ENCODE measurements at regions not wholly inside any gene's neighbourhood (a gene's known extent, or its start where the extent isn't known, plus 50 kb on each side); places are given as distances from the start of the nearest gene placed in this dataset.

DNA sequence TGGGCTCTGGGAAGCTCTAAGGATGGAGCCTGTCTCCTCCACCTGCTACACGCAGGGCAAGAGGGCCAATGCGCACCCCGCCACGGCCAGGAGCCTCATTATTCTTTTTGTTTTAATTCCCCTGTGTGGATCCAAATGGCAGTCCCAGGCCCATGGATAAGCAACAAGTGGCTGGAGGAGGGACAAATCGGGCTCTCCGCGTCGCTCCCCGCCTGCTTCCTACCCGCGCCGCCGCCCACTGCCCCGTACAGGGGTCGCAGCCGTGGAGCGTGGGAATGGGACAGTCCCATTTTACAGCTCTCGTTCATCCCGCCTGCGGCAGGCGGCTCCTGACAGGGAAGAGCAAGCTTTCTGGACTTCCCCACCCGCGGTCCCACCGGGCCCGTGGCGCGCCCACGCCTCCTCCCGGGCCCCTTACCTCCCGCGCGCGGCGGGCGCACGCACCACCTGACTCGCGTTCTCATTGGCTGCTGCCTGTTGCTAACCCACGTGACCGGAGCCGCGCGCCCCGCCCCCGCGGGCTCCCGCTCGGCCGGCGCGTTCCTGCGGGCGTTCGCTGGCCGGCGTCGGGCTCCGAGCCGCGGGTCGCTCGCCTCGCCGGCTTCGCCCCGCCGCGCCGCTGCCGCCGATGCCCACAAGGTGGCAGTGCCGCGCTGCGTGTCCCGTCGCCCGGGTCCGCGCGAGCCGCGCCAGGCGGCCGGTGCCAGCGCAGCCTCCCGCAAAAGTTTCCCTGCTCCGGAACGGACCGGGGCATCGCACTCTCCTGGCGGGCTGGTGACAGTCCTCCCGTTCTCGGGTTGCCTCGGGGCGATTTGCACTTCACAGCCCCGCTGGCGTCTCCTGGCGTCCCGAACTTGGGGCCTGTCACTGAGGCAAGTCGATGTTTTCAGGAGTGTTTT lies 93.3 kb downstream of the CD83 start:
- Histone ChIP-seq H3K27me3 (no peaks in the 10 kb centered on the region), H3K4me3 (peak overlapping the region; percentile 56 to 76), H3K9me3 (no peaks in the 10 kb centered on the region), H3K4me1 (peaks cover 0 to 17% of the 10 kb centered on the region in 2 donors), H3K27ac (peak overlapping the region; percentile 74 to 92), H3K36me3 (no peaks in the 10 kb centered on the region)
- TF ChIP-seq, protein P1, sequence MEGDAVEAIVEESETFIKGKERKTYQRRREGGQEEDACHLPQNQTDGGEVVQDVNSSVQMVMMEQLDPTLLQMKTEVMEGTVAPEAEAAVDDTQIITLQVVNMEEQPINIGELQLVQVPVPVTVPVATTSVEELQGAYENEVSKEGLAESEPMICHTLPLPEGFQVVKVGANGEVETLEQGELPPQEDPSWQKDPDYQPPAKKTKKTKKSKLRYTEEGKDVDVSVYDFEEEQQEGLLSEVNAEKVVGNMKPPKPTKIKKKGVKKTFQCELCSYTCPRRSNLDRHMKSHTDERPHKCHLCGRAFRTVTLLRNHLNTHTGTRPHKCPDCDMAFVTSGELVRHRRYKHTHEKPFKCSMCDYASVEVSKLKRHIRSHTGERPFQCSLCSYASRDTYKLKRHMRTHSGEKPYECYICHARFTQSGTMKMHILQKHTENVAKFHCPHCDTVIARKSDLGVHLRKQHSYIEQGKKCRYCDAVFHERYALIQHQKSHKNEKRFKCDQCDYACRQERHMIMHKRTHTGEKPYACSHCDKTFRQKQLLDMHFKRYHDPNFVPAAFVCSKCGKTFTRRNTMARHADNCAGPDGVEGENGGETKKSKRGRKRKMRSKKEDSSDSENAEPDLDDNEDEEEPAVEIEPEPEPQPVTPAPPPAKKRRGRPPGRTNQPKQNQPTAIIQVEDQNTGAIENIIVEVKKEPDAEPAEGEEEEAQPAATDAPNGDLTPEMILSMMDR (IDR thresholded peaks at IDR 0.05): peak; percentile 72 to 89
- peak; percentile 95 for DNase-seq (ENCODE audit: low spot score)

DNA sequence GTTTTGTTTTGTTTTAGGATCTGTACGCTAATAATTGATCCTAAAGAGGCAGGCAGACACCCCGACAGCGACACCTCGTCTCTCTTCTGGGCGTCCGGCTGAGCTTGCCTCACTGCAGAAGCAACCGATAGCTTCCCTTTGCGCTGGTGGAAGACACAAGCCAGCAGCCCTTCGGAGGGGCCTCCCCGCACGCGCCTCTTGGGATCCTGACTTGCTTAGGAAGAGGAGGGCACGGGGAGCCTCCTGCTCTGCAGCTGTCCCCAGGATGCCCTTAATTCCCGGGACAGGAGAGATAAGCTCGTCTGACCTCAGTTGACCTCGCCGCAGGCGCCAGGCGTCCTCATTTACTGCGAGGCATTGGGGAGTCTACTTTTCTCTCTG lies 94.0 kb downstream of the CD83 start:
- Histone ChIP-seq H3K9me3 (no peaks in the 10 kb centered on the region), H3K27ac (peak overlapping the region; percentile 61 to 85), H3K4me3 (peak overlapping the region; percentile 30 to 76)

DNA sequence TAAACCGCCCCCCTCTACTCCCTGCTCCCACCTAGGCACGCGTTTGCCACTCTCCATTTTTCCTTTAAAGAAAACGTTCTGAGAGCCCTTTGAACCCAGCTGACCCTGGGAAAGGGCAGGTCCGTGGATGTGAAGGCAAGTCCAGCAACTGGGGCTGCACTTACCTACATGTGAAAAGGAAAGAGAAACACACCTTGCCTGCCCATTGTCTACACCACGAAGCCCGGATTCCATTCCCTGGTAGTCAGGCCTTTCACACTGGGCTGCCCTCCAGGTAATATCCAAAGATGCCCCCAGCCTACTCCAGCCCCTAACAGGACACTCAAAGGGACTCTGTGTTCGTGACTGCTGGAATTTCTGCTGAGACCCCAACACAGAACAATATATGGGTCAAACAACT lies 94.4 kb downstream of the CD83 start:
- TF ChIP-seq, protein P1 (IDR thresholded peaks at IDR 0.05): no peak
- H3K4me1 ChIP-seq: peaks cover 0 to 17% of the 10 kb centered on the region in 2 donors
- no peaks in the 10 kb centered on the region for H3K36me3 ChIP-seq
- no peaks in the 10 kb centered on the region for H3K27me3 ChIP-seq
- H3K27ac ChIP-seq: peak overlapping the region in 1 of 2 donors; percentile 85
- no peaks in the 10 kb centered on the region for H3K9me3 ChIP-seq
- H3K4me3 ChIP-seq: peak overlapping the region; percentile 30 to 76
- DNase-seq (ENCODE audit: low spot score): no peak

More for the DNA sequence above, 94.0 kb downstream of the CD83 start:
- peaks cover 0 to 17% of the 10 kb centered on the region in 2 donors for H3K4me1 ChIP-seq
- H3K36me3 ChIP-seq: no peaks in the 10 kb centered on the region
- H3K27me3 ChIP-seq: no peaks in the 10 kb centered on the region
- TF ChIP-seq, protein P1 (IDR thresholded peaks at IDR 0.05): no peak
- DNase-seq (ENCODE audit: low spot score): peak; percentile 72

DNA sequence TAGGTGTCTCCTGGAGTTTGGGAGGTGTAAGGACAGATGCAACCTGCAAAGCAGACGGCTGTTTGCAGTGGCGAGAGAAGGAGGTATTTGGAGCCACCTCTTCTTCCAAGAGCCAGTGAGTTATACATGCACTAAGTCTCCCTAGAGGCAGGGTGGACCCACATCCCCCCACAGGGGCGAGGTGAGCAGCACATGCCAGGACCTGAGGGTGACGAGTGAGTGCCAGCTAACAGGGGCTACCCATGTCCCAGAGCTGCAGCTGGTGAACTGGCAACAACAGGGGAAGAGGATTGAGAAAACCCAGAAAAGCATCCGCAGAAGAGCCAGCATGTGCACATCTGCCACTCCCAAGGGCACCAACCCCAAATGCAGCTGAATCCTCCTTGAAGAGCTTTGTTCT lies 95.1 kb downstream of the CD83 start:
- Histone ChIP-seq H3K27me3 (no peaks in the 10 kb centered on the region), H3K4me3 (no peak overlapping the region), H3K27ac (no peak overlapping the region), H3K4me1 (peaks cover 0 to 17% of the 10 kb centered on the region in 2 donors), H3K9me3 (no peaks in the 10 kb centered on the region), H3K36me3 (no peaks in the 10 kb centered on the region)
- no peak for DNase-seq (ENCODE audit: low spot score)
- TF ChIP-seq, protein P1 (IDR thresholded peaks at IDR 0.05): no peak

DNA sequence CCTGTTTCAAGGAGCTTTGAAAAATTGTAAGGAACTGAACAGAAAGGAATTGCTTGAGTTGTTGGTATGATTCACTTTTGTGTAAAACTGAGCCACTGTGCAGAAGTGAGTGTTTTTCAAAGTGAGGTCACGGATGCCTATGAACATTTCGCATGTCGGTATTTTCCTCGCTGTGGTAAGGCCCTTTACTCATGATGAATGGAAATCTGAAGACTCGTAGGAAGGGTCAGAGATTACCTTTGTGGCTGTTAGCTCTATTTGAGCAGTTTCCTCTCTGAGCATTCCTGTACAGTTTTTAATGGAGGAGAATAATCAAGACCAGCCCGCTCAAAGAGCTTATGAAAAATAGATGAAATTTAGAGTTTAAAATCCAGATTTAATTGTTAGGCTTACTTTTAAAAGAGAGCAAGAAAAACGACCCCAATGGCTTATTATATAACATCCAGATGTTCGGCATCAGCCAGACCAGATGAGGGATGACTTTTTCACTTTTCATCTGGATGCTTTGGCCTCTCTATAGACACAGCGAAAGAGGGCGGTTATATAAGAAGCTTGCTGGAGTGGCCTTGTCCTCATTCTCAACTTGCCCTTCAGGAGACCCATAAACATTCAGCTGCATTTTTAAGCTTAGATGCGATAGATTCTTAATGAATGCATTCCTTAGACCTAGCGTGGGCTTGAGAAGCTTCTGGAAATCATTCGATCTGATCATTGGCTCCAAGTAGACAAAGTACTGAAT lies 99.5 kb downstream of the CD83 start:
- TF ChIP-seq, protein P1 (IDR thresholded peaks at IDR 0.05): no peak
- Histone ChIP-seq H3K4me1 (peaks cover 0 to 2% of the 10 kb centered on the region in 2 donors), H3K36me3 (no peaks in the 10 kb centered on the region), H3K27me3 (no peaks in the 10 kb centered on the region), H3K4me3 (no peak overlapping the region), H3K9me3 (no peaks in the 10 kb centered on the region), H3K27ac (no peak overlapping the region)
- no peak for DNase-seq (ENCODE audit: low spot score)

Measured in right atrium auricular region (tissue), 2 donors.